Kasumi-1 (cell line): ENCODE measurements at regions not wholly inside any gene's neighbourhood (a gene's known extent, or its start where the extent isn't known, plus 50 kb on each side); places are given as distances from the start of the nearest gene placed in this dataset.

Source experiments
- DNase-seq, 2 experiments: peaks; one replicate each; lab custom pipeline; 2025; lab: John Stamatoyannopoulos, UW

GRCh38 chr13:99642006-99642405, 140.7 kb downstream of the TM9SF2 start:
- no peak for DNase-seq

- no peak for DNase-seq
Measured at GRCh38 chr13:99640260-99640659, 139.0 kb downstream of the TM9SF2 start.

GRCh38 chr13:99639126-99639525, 137.9 kb downstream of the TM9SF2 start:
- DNase-seq = no peak

GRCh38 chr13:99636728-99637353, 135.6 kb downstream of the TM9SF2 start:
- DNase-seq = no peak

- DNase-seq = no peak
Measured at GRCh38 chr13:99636306-99636705, 135.0 kb downstream of the TM9SF2 start.

GRCh38 chr13:99634672-99635071, 133.4 kb downstream of the TM9SF2 start:
- no peak for DNase-seq

GRCh38 chr13:99630269-99630898, 129.1 kb downstream of the TM9SF2 start:
- DNase-seq = no peak

- no peak for DNase-seq
Measured at GRCh38 chr13:99629641-99630040, 128.4 kb downstream of the TM9SF2 start.

GRCh38 chr13:99628442-99628841, 127.2 kb downstream of the TM9SF2 start:
- DNase-seq = no peak

- no peak for DNase-seq
Measured at GRCh38 chr13:99626461-99627082, 125.3 kb downstream of the TM9SF2 start.

- no peak for DNase-seq
Measured at GRCh38 chr13:99624936-99625540, 123.8 kb downstream of the TM9SF2 start.

GRCh38 chr13:99620806-99621205, 119.5 kb downstream of the TM9SF2 start:
- no peak for DNase-seq

GRCh38 chr13:99619207-99619606, 117.9 kb downstream of the TM9SF2 start:
- no peak for DNase-seq

- DNase-seq = peak; percentile 66 to 72
Measured at GRCh38 chr13:99617474-99618255, 116.4 kb downstream of the TM9SF2 start.

GRCh38 chr13:99614465-99614885, 113.2 kb downstream of the TM9SF2 start:
- peak; percentile 52 to 59 for DNase-seq
